CD4-positive, alpha-beta T cell (primary cell): ENCODE measurements at regions not wholly inside any gene's neighbourhood (a gene's known extent, or its start where the extent isn't known, plus 50 kb on each side); places are given as distances from the start of the nearest gene placed in this dataset.

Experiments used
- ATAC-seq: fragments of 200-7000 bp; cut with Tn5 transposase; one replicate; pipeline ENCODE4 v1.10.0; 2022; ENCODE audit warnings: mild to moderate bottlenecking; ENCODE audit not compliant: poor library complexity
- CTCF ChIA-PET: fragments of 350-600 bp; sonication (Branson Sonifier 250); formaldehyde crosslinking; loops from one replicate; lab custom pipeline; 2021; ENCODE audit warnings: antibody characterized with exemption, inconsistent platforms; lab: Charles Lee
- POLR2A ChIA-PET: fragments of 350-600 bp; sonication (Branson Sonifier 250); formaldehyde crosslinking; loops from one replicate; lab custom pipeline; 2021; ENCODE audit warnings: antibody characterized with exemption, inconsistent platforms; lab: Charles Lee
- DNase-seq, 14 experiments: peaks; one replicate each; pipeline ENCODE4 v3.0.0-alpha.2; 2013 to 2020; ENCODE audit warnings: mixed read lengths in 2 of 14
- H3K27ac ChIP-seq, 2 donors: one replicate each; pipeline versions ENCODE4 v1.5.1 to v1.7.0; 2013; ENCODE audit warnings: low read length in 2 of 2, low read depth in 1 of 2, mild to moderate bottlenecking in 1 of 2
- H3K27me3 ChIP-seq, 2 experiments: 1 replicate in 1 of 2; 2 replicates in 1 of 2; pipeline versions ENCODE4 v1.6.1 to v1.7.0; 2013; ENCODE audit warnings: low read length in 2 of 2, control low read depth in 1 of 2, mild to moderate bottlenecking in 1 of 2, moderate library complexity in 1 of 2; ENCODE audit not compliant: insufficient read depth in 2 of 2, control insufficient read depth in 1 of 2
- H3K36me3 ChIP-seq: one replicate; pipeline ENCODE4 v1.6.1; 2013; ENCODE audit warnings: low read length, control low read depth; ENCODE audit not compliant: insufficient read depth
- H3K4me1 ChIP-seq: one replicate; pipeline ENCODE4 v1.6.1; 2013; ENCODE audit warnings: low read length, control low read depth; ENCODE audit not compliant: insufficient read depth
- H3K4me3 ChIP-seq: one replicate; pipeline ENCODE4 v1.5.1; 2013; ENCODE audit warnings: mild to moderate bottlenecking, low read length, moderate library complexity
- H3K9me3 ChIP-seq, 2 experiments: 1 replicate in 1 of 2; 2 replicates in 1 of 2; pipeline versions ENCODE4 v1.6.1 to v1.7.0; 2013; ENCODE audit warnings: low read length in 2 of 2, mild to moderate bottlenecking in 2 of 2, control low read depth in 1 of 2, moderate library complexity in 1 of 2; ENCODE audit not compliant: control insufficient read depth in 1 of 2, insufficient read depth in 1 of 2
- H3K27ac Mint-ChIP-seq: one replicate; pipeline ENCODE4 v1.8.0; 2020; ENCODE audit warnings: mixed read lengths
- H3K27me3 Mint-ChIP-seq: one replicate; pipeline ENCODE4 v1.8.0; 2021; ENCODE audit warnings: mixed read lengths
- H3K36me3 Mint-ChIP-seq: one replicate; pipeline ENCODE4 v1.8.0; 2021; ENCODE audit warnings: low read depth, mixed read lengths
- H3K4me1 Mint-ChIP-seq: one replicate; pipeline ENCODE4 v1.8.0; 2021; ENCODE audit warnings: low read depth, mixed read lengths
- H3K4me3 Mint-ChIP-seq: one replicate; pipeline ENCODE4 v1.8.0; 2020; ENCODE audit warnings: mild to moderate bottlenecking, mixed read lengths
- H3K9me3 Mint-ChIP-seq: one replicate; pipeline ENCODE4 v1.8.0; 2020; ENCODE audit warnings: mixed read lengths
- intact Hi-C, 2 experiments: fragments of 100-400 bp; cut with DNase I in 1 of 2; cut with micrococcal nuclease in 1 of 2; formaldehyde crosslinking; loops; one replicate each; pipeline versions ENCODE4 v1.15.1 to v1.9.0; 2023 to 2025; cut with DNase I, micrococcal nuclease
- TF ChIP-seq, protein P1 (sequence below): fragments of 200-600 bp; IDR thresholded peaks from one replicate; pipeline ENCODE4 v1.8.0; 2022; ENCODE audit warnings: antibody characterized with exemption, mild to moderate bottlenecking

DNA sequence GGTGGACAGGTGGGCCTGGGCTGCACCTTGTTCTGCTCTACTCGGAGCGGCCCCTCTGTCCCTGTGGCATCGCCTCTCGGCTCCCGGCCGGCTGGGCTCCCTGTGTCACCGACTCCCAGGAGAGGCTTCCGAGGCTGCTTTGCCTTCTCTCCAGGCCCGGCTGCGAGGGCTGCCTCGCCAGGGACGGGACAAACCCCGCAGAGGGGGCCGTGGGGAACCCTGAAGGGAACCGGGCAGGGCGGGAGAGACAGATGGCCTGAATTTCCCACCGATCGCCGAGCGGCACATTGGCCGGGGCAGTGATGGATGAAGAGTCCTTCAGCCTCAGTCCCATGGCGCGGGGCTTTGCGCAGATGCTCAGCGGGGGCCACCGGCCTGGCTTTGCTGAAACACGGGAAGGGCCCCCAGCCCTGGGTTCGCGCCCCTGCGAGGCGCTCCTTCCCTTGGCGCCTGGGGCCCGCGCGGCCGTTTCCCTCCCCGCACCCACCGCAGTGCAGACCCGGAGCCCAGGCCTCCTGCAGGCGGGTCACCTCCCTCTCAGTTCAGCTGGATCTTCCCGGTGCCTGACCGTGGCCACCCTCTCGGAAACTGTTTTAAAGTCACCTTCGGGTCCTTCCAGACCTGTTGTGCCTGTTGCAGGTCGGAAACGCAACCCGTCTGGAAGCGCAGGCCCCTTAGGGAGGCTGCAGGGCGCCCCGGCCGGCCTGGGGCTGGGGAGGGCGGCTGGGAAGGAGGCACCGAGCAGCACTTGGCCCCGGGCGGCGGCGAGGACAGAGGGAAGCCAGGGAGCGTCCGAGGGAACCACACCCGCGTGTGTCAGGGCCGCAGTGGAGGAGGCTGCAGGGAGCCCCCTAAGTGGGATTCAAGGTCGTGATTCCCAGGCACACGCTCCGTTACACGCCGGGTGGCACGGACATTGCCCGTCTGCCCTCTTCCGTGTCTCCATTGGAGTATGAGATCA, 341.9 kb upstream of the SALL3 start:
- no peak overlapping the region for H3K27ac Mint-ChIP-seq
- POLR2A ChIA-PET, result no interaction called here
- TF ChIP-seq, protein P1, sequence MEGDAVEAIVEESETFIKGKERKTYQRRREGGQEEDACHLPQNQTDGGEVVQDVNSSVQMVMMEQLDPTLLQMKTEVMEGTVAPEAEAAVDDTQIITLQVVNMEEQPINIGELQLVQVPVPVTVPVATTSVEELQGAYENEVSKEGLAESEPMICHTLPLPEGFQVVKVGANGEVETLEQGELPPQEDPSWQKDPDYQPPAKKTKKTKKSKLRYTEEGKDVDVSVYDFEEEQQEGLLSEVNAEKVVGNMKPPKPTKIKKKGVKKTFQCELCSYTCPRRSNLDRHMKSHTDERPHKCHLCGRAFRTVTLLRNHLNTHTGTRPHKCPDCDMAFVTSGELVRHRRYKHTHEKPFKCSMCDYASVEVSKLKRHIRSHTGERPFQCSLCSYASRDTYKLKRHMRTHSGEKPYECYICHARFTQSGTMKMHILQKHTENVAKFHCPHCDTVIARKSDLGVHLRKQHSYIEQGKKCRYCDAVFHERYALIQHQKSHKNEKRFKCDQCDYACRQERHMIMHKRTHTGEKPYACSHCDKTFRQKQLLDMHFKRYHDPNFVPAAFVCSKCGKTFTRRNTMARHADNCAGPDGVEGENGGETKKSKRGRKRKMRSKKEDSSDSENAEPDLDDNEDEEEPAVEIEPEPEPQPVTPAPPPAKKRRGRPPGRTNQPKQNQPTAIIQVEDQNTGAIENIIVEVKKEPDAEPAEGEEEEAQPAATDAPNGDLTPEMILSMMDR, result no peak
- peaks cover 43% of the 10 kb centered on the region for H3K4me1 Mint-ChIP-seq
- H3K27me3 Mint-ChIP-seq, result no peaks in the 10 kb centered on the region
- no peak for DNase-seq
- intact Hi-C loops, result no loop called here
- no peaks in the 10 kb centered on the region for H3K36me3 Mint-ChIP-seq
- CTCF ChIA-PET, result no interaction called here
- no peak overlapping the region for H3K4me3 ChIP-seq
- peaks cover 23% of the 10 kb centered on the region for H3K4me1 ChIP-seq
- no peaks in the 10 kb centered on the region for H3K36me3 ChIP-seq
- no peak overlapping the region for H3K27ac ChIP-seq
- peaks cover 11% of the 10 kb centered on the region for H3K9me3 Mint-ChIP-seq
- no peak for ATAC-seq
- no peak overlapping the region for H3K4me3 Mint-ChIP-seq
- H3K9me3 ChIP-seq, result peaks cover 0 to 30% of the 10 kb centered on the region in 2 experiments
- no peaks in the 10 kb centered on the region for H3K27me3 ChIP-seq

DNA sequence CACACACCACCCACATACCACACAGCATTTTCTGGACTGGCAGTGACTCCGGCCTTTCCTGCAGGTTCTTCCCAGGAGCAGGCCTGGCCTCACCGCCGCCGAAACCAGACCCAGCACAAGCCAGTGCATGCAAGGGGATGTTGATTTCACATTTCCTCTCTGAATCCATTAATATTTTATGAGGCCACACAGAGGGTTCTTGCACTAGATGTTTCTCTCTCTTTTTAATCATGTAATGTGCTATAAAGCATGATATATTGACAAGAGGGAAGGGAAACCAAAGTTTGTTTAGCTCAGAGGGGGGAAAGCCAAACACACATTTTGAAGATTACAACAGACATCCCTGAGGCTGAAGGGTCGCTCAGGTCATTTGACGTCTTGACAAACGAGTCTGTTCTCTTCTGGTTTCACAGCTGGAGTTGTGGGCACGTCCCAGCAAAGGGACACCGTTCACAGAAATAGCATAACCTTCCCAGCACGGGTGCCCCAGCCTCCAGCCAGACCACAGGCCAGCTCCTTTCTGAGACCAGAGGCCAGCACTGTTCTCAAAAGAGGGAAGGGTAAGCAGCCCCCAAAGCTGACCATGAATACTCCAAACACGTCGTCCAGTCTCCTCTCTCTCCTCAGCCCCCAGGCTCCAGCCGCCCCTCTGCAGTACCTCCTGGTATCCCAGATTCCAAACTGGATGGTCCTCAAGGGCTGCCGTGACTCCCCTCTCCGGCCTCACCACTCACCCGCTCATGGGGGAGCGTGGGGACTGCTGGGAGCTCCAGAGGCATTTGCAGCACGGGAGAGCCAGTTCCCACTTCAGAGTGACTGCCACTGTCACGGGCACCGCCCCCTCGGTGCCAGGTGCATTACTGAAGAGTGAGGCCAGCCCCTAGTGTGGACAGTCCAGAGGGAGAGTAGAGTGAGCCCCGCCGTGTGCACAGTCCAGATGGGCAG, 340.3 kb upstream of the SALL3 start:
- Histone ChIP-seq H3K27me3 (no peaks in the 10 kb centered on the region), H3K9me3 (peaks cover 0 to 23% of the 10 kb centered on the region in 2 experiments), H3K27ac (no peak overlapping the region), H3K4me3 (no peak overlapping the region), H3K4me1 (peaks cover 24% of the 10 kb centered on the region), H3K36me3 (no peaks in the 10 kb centered on the region)
- no peaks in the 10 kb centered on the region for H3K36me3 Mint-ChIP-seq
- ATAC-seq (no peak), DNase-seq (no peak)
- intact Hi-C loops, result no loop called here
- ChIA-PET CTCF (no interaction called here), POLR2A (no interaction called here)
- TF ChIP-seq, protein P1, result no peak
- H3K4me3 Mint-ChIP-seq, result no peak overlapping the region
- peaks cover 44% of the 10 kb centered on the region for H3K4me1 Mint-ChIP-seq
- no peaks in the 10 kb centered on the region for H3K27me3 Mint-ChIP-seq
- no peak overlapping the region for H3K27ac Mint-ChIP-seq
- H3K9me3 Mint-ChIP-seq, result peaks cover 11% of the 10 kb centered on the region

DNA sequence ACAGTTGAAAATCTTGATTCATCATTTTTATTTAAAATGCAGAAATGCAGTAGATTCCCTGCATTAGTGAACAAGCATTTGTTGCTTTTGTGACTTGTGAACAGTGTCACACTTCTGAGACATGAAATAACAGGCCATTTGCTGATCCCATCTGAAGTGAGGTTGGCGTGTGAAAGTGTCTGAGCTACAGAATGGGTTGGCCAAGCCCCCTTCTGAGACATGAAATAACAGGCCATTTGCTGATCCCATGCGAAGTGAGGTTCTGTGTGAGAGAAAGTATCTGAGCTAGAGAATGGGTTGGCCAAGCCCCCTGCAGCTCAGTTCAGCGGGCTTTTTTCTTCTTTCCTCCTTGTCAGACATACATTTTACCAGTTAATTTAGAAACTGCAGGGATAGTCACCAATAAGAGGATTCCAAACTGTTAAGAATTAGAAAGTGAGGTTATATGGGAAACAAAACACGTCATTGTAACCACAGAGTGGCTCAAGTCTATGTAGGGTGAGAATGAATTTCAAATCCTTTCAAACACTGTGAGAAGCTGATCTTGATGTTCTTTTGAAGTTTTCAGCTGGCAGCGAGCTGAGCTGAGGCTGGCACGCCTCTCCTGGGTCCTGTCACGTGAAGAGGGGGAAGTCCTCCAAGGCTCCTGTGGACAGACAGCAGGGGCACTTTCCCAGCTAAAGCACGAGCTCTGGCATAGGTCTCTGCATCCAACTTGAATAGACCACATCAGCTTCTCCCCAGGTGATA, 339.2 kb upstream of the SALL3 start:
- Mint-ChIP-seq H3K27ac (peak overlapping the region; percentile 61), H3K4me3 (no peak overlapping the region), H3K36me3 (no peaks in the 10 kb centered on the region), H3K4me1 (peaks cover 40% of the 10 kb centered on the region), H3K27me3 (no peaks in the 10 kb centered on the region), H3K9me3 (peaks cover 11% of the 10 kb centered on the region)
- DNase-seq (peak in 5 of 14 experiments; percentile 9 to 50 (median 25)), ATAC-seq (peak; percentile 48)
- H3K4me1 ChIP-seq, result peaks cover 13% of the 10 kb centered on the region
- TF ChIP-seq, protein P1, result no peak
- CTCF ChIA-PET, result no interaction called here
- POLR2A ChIA-PET, result no interaction called here
- no peaks in the 10 kb centered on the region for H3K36me3 ChIP-seq
- H3K4me3 ChIP-seq, result no peak overlapping the region
- intact Hi-C loops, result no loop called here
- peaks cover 0 to 20% of the 10 kb centered on the region in 2 experiments for H3K9me3 ChIP-seq
- H3K27me3 ChIP-seq, result no peaks in the 10 kb centered on the region
- no peak overlapping the region for H3K27ac ChIP-seq
